ENCODE measurements at regions not wholly inside any gene's neighbourhood (a gene's known extent, or its start where the extent isn't known, plus 50 kb on each side); places are given as distances from the start of the nearest gene placed in this dataset.

GRCh38 chr13:37385956-37386670, 212.5 kb downstream of the POSTN start:
- TF ChIP-seq CTCF (IDR thresholded peaks at IDR 0.05; ENCODE audit: unreplicated experiment): no peak
- Mint-ChIP-seq H3K4me3 (ENCODE audit: unreplicated experiment) (no peak overlapping the region), H3K4me1 (ENCODE audit: insufficient read depth, unreplicated experiment) (no peaks in the 10 kb centered on the region), H3K27ac (ENCODE audit: low read depth, unreplicated experiment) (no peak overlapping the region), H3K9me3 (ENCODE audit: unreplicated experiment) (no peaks in the 10 kb centered on the region), H3K36me3 (ENCODE audit: insufficient read depth, unreplicated experiment) (no peaks in the 10 kb centered on the region), H3K27me3 (ENCODE audit: insufficient read depth, unreplicated experiment) (no peaks in the 10 kb centered on the region)
- intact Hi-C loops (cut with micrococcal nuclease): no loop called here
- no peak for DNase-seq (ENCODE audit: unreplicated experiment)
- ChIA-PET CTCF (no interaction called here), POLR2A (interaction anchor here (0.6 kb wide), 1 partner anchor 215 kb away, joined by 4 read pairs; no protein-coding TSS in a partner anchor)
- no TSS peak for BruUV-seq (replicated peaks)

GRCh38 chr13:37385248-37385647, 213.3 kb downstream of the POSTN start:
- no TSS peak for BruUV-seq (replicated peaks)
- no peaks in the 10 kb centered on the region for H3K27me3 Mint-ChIP-seq (ENCODE audit: insufficient read depth, unreplicated experiment)
- no peak overlapping the region for H3K27ac Mint-ChIP-seq (ENCODE audit: low read depth, unreplicated experiment)
- H3K9me3 Mint-ChIP-seq (ENCODE audit: unreplicated experiment): no peaks in the 10 kb centered on the region
- no peak for TF ChIP-seq CTCF (IDR thresholded peaks at IDR 0.05; ENCODE audit: unreplicated experiment)
- H3K4me3 Mint-ChIP-seq (ENCODE audit: unreplicated experiment): no peak overlapping the region
- CTCF ChIA-PET: interaction anchor here (0.7 kb wide), 2 partner anchors 8 to 264 kb away, joined by 3 to 4 read pairs; no protein-coding TSS in a partner anchor
- POLR2A ChIA-PET: no interaction called here
- no peaks in the 10 kb centered on the region for H3K36me3 Mint-ChIP-seq (ENCODE audit: insufficient read depth, unreplicated experiment)
- DNase-seq (ENCODE audit: unreplicated experiment): no peak
- intact Hi-C loops (cut with micrococcal nuclease): no loop called here
- H3K4me1 Mint-ChIP-seq (ENCODE audit: insufficient read depth, unreplicated experiment): no peaks in the 10 kb centered on the region

- no peak overlapping the region for H3K27ac Mint-ChIP-seq (ENCODE audit: low read depth, unreplicated experiment)
- intact Hi-C loops (cut with micrococcal nuclease): no loop called here
- CTCF ChIA-PET: no interaction called here
- H3K4me3 Mint-ChIP-seq (ENCODE audit: unreplicated experiment): no peak overlapping the region
- H3K4me1 Mint-ChIP-seq (ENCODE audit: insufficient read depth, unreplicated experiment): no peaks in the 10 kb centered on the region
- POLR2A ChIA-PET: no interaction called here
- no TSS peak for BruUV-seq (replicated peaks)
- H3K36me3 Mint-ChIP-seq (ENCODE audit: insufficient read depth, unreplicated experiment): no peaks in the 10 kb centered on the region
- no peaks in the 10 kb centered on the region for H3K27me3 Mint-ChIP-seq (ENCODE audit: insufficient read depth, unreplicated experiment)
- DNase-seq (ENCODE audit: unreplicated experiment): no peak
- no peaks in the 10 kb centered on the region for H3K9me3 Mint-ChIP-seq (ENCODE audit: unreplicated experiment)
- TF ChIP-seq CTCF (IDR thresholded peaks at IDR 0.05; ENCODE audit: unreplicated experiment): no peak
These were observed 214.7 kb downstream of the POSTN start for GRCh38 chr13:37383856-37384370.

- H3K36me3 Mint-ChIP-seq (ENCODE audit: insufficient read depth, unreplicated experiment): no peaks in the 10 kb centered on the region
- CTCF ChIA-PET: no interaction called here
These were observed 215.5 kb downstream of the POSTN start for GRCh38 chr13:37383046-37383445.

More at GRCh38 chr13:37383046-37383445, 215.5 kb downstream of the POSTN start:
- Mint-ChIP-seq H3K27me3 (ENCODE audit: insufficient read depth, unreplicated experiment) (no peaks in the 10 kb centered on the region), H3K27ac (ENCODE audit: low read depth, unreplicated experiment) (no peak overlapping the region), H3K4me3 (ENCODE audit: unreplicated experiment) (no peak overlapping the region), H3K9me3 (ENCODE audit: unreplicated experiment) (no peaks in the 10 kb centered on the region), H3K4me1 (ENCODE audit: insufficient read depth, unreplicated experiment) (no peaks in the 10 kb centered on the region)
- no peak for TF ChIP-seq CTCF (IDR thresholded peaks at IDR 0.05; ENCODE audit: unreplicated experiment)
- intact Hi-C loops (cut with micrococcal nuclease): no loop called here
- no peak for DNase-seq (ENCODE audit: unreplicated experiment)
- BruUV-seq (replicated peaks): no TSS peak
- POLR2A ChIA-PET: interaction anchor here (0.6 kb wide), 1 partner anchor 87 kb away, joined by 3 read pairs; no protein-coding TSS in a partner anchor

Measured in MCF 10A (cell line).